Left ventricle myocardium inferior (tissue), 1 donor: ENCODE measurements at regions not wholly inside any gene's neighbourhood (a gene's known extent, or its start where the extent isn't known, plus 50 kb on each side); places are given as distances from the start of the nearest gene placed in this dataset.
"Not testable (repeated sequence)": the region's sequence is repeated elsewhere in the genome, so short reads cannot be mapped to it uniquely, and the experiment has no call there.

Experiments used
- DNase-seq: peaks from one replicate; pipeline ENCODE4 v3.0.0-alpha.2; 2020
- H3K27ac ChIP-seq: fragments of 200-600 bp; replicated peaks from 2 replicates; pipeline ENCODE4 v1.8.0; 2021
- H3K27me3 ChIP-seq: fragments of 200-600 bp; 2 replicates; pipeline ENCODE4 v1.8.0; 2021; ENCODE audit warnings: low read depth
- H3K36me3 ChIP-seq: fragments of 200-600 bp; 2 replicates; pipeline ENCODE4 v1.8.0; 2021
- H3K4me1 ChIP-seq: fragments of 200-600 bp; 2 replicates; pipeline ENCODE4 v1.8.0; 2021
- H3K4me3 ChIP-seq: fragments of 200-600 bp; 2 replicates; pipeline ENCODE4 v1.8.0; 2021; ENCODE audit warnings: mild to moderate bottlenecking, moderate library complexity
- H3K9me3 ChIP-seq: fragments of 200-600 bp; replicated peaks from 2 replicates; pipeline ENCODE4 v1.8.0; 2021
- CTCF ChIP-seq: fragments of 200-600 bp; IDR thresholded peaks from 2 replicates; pipeline ENCODE4 v1.8.0; 2021; ENCODE audit warnings: antibody characterized with exemption, mild to moderate bottlenecking, borderline replicate concordance
- intact Hi-C: fragments of 100-400 bp; cut with micrococcal nuclease; formaldehyde crosslinking; loops from one replicate; pipeline ENCODE4 v1.11.0; 2022
- donor health status: DM: no; HTN: yes; CAD: no; lungs with severe emphysema.

GRCh38 chr10:45902324-45902723 is 55.0 kb upstream of the AGAP4 start:
- H3K27me3 ChIP-seq, H3K9me3 ChIP-seq, H3K4me3 ChIP-seq, H3K36me3 ChIP-seq, H3K27ac ChIP-seq, H3K4me1 ChIP-seq, DNase-seq, intact Hi-C loops: not testable (repeated sequence)

- H3K27me3 ChIP-seq, H3K4me1 ChIP-seq, H3K36me3 ChIP-seq, DNase-seq, intact Hi-C loops, H3K4me3 ChIP-seq, H3K27ac ChIP-seq, H3K9me3 ChIP-seq: not testable (repeated sequence)
These were observed 56.3 kb upstream of the AGAP4 start for GRCh38 chr10:45903614-45904013.

- intact Hi-C loops, H3K9me3 ChIP-seq, H3K27ac ChIP-seq, H3K4me1 ChIP-seq, H3K4me3 ChIP-seq, H3K36me3 ChIP-seq, DNase-seq, H3K27me3 ChIP-seq: not testable (repeated sequence)
These were observed 56.8 kb upstream of the AGAP4 start for GRCh38 chr10:45904070-45904469.

GRCh38 chr10:45913205-45913604 is 59.1 kb upstream of the TIMM23 start:
- H3K4me1 ChIP-seq, H3K27ac ChIP-seq, H3K9me3 ChIP-seq, H3K36me3 ChIP-seq, DNase-seq, intact Hi-C loops, H3K4me3 ChIP-seq, H3K27me3 ChIP-seq: not testable (repeated sequence)

GRCh38 chr10:45914740-45915139 is 57.5 kb upstream of the TIMM23 start:
- intact Hi-C loops: not testable (repeated sequence)

GRCh38 chr10:45915617-45916016 is 56.7 kb upstream of the TIMM23 start:
- intact Hi-C loops, DNase-seq, H3K9me3 ChIP-seq, H3K36me3 ChIP-seq, H3K4me1 ChIP-seq, H3K4me3 ChIP-seq, H3K27me3 ChIP-seq, H3K27ac ChIP-seq: not testable (repeated sequence)

More at GRCh38 chr10:45914740-45915139, 57.5 kb upstream of the TIMM23 start:
- H3K4me3 ChIP-seq, H3K27ac ChIP-seq, H3K36me3 ChIP-seq, H3K4me1 ChIP-seq, DNase-seq, H3K9me3 ChIP-seq, H3K27me3 ChIP-seq: not testable (repeated sequence)

GRCh38 chr10:45920876-45921275 is 51.4 kb upstream of the TIMM23 start:
- H3K36me3 ChIP-seq, intact Hi-C loops, H3K27ac ChIP-seq, H3K4me1 ChIP-seq, H3K4me3 ChIP-seq, H3K9me3 ChIP-seq, H3K27me3 ChIP-seq, DNase-seq: not testable (repeated sequence)
- peak; percentile 32 for TF ChIP-seq CTCF
